DMS 273 (cell line): ENCODE measurements at regions not wholly inside any gene's neighbourhood (a gene's known extent, or its start where the extent isn't known, plus 50 kb on each side); places are given as distances from the start of the nearest gene placed in this dataset.

ENCODE experiments used
- DNase-seq: peaks from one replicate; lab custom pipeline; 2025; ENCODE audit not compliant: unreplicated experiment; lab: John Stamatoyannopoulos, UW

GRCh38 chr3:67278015-67278618, 280.0 kb downstream of the KBTBD8 start:
- no peak for DNase-seq

DNA sequence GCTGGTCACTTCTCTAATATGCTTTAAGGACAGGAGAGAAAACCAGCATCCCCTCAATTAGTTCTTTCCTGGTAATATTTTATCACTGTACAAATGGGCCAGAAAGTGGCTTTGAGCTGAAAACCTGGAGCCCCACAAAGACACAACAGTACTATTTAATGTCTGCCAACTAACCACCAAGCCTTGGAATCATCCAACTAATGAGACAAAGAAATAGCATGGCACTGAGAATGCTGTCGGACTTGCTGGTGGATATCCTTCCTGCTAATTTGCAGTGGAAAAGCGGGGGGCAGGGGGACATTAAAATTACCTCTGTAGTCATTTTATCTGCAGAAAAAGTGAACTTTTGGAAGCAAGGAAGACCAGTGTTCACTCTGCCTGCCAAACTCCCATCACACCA, 288.5 kb downstream of the KBTBD8 start:
- no peak for DNase-seq

GRCh38 chr3:67288466-67289106, 290.5 kb downstream of the KBTBD8 start:
- no peak for DNase-seq

- DNase-seq, result no peak
Measured at GRCh38 chr3:67289626-67290025, 291.5 kb downstream of the KBTBD8 start.

DNA sequence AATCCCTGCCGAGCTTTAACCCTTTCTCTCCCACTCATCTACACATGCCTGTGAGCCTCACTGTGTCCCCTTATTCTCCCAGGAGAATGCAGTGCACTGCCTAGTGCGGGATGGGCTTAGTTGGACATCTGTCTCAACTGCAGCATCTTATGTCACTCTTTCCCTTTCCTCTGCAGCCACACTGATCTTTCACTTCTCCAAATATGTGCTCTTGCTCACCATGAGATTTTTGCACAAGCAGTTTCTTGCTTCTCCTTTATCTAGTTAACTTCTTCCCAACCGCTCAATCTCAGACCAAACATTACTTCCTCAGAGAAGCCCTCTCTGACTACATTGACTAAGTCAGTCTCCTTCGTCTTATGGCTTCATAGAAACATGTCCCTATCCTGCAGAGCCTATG, 292.3 kb downstream of the KBTBD8 start:
- DNase-seq, result no peak

GRCh38 chr3:67291287-67292252, 293.5 kb downstream of the KBTBD8 start:
- DNase-seq, result no peak

GRCh38 chr3:67292356-67293121, 294.4 kb downstream of the KBTBD8 start:
- DNase-seq, result no peak

DNA sequence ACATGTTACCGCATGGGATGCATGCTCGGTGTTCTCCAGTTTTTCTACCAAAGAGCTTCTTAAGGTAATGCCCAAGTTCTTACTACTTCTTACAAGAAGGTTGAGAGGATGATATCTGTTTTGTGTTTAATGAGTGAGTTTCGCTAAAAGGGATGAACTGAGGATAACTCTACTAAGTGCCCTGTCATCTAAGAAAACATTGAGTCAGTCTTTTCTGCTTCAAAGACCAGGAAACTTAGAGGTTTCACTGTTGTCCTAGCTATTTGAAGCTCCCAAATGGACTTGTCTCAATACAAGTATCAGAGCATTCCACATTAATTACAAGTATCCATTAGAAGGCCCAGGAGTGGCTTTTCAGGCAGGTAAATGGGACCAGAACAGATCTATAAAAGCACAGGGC, 296.2 kb downstream of the KBTBD8 start:
- DNase-seq, result no peak

DNA sequence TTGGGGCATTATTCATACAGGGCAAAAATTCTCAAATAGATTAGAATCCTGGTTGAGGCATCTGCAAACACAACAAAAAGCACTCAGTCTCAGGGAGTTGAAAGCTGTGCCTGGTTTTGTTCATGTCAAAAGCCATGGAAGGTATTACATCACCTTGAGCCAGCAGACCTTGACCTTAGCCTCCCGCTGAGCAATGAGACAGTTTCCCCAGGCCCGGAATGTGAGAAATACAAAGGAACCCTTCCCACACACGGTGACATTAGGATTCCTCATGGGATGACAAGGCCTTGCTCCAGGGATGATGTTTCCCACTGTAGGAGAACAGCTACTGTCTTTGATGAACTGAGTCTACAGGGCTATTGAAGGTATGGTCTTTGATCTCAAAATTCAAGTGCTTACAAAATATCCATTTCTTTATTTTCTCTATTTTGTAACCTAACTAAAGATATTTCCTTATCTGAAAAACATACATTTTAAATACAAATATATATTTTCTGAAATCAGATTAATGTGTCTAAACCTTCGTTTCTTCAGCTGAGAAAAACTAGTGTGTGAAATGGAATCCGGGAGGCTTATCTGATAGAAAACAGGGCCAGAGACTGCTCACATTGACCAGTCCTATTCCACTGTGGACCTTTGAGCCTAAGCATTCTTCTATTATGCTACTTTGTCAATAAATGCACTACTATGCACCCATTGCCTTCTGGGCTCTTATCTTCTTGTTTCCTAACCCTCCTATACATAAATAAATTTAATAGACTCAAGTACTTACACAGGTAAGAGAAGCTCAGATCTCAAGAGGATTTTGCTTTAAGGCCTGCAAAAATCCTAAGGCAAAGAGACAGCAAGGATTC, 298.2 kb downstream of the KBTBD8 start:
- no peak for DNase-seq

DNA sequence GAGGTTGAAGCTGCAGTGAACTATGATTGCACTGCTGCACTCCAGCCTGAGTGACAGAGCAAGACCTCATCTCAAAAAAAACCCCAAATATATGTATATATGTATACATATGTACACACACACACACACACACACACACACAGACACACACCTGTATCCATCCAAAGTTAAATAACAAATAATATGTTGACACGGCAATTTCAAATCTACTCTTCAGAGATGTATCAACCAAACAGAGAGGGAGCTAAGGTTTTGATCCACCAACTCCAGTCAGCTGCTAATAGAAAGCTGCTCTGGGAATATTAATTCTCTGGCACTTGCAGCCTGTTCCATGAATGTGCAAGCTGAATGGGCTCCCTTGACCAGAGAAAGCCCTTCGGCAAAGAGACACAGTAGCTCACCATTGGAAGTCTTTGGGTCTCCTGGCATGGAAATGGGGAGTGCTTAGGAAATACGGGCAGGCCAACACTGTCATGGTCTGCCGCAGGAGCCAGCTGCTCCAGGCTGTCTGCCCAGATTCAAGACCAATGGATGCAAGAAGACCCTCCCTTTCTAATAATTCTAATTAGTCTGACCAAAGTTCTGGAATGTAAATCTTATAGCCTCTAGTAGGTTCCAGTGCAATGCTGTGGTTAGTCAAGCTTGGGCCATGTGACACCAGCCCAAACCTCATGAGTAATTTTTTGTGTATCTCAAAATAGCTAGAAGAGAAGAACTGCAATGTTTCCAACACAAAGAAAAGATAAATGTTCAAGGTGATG, 299.8 kb downstream of the KBTBD8 start:
- no peak for DNase-seq

- DNase-seq, result no peak
Measured at GRCh38 chr3:67301556-67301955, 303.4 kb downstream of the KBTBD8 start.

DNA sequence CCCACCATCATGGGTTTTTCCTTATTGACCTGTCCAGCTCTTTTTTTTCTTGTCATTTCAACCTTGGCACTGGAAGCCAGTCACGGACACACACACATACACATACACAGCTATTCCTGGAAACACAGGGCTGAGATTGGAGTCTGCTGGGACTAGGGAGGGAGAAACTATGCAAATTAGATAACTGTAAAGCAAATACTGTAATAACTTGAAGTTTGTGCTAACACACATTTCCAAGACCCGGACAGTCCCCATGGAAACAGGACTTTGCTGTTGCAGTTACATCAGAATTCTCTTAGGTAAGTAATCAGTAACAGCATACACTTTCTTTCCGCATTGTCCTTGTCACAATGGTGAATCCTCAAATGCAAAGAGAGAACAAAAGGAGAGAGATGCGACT, 304.4 kb downstream of the KBTBD8 start:
- DNase-seq, result no peak

DNA sequence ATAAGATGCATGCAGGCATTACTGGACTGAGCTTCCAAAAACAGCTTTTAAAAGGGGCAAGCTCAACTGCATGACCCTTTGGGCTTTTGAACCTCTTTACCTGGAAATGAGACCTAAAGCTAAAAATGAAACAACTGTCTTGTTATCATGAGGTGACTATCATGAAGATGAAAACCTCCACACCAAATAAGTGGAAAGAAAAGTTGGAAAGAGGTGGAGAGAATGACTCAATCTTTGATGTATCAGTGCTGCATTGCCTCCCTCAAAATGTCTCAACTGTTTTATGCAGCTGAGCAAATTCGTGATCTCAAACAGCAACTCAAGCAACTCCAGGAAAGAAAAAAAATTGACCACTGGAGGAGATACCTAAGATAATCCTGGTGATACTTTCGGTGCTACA, 307.1 kb downstream of the KBTBD8 start:
- DNase-seq, result no peak

DNA sequence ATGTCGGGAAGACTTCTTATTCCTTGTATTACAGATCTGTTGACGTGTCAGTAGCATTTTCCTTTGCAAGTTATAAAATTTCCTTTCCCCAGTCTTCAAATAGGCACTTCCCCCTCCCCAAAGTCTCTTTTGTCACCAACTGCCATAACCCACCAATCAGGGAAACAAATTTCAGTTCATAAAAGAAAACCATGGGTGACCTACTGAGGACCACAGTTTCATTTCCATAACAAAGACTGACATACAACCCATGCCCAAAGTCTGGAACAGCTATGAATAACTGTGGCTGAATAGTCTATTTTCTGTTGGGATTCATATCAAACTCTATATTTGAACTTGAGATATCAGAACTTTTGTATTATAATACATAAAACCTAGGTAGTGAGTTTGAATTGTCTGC, 307.8 kb downstream of the KBTBD8 start:
- no peak for DNase-seq

GRCh38 chr3:67311440-67311839, 313.3 kb downstream of the KBTBD8 start:
- no peak for DNase-seq

- no peak for DNase-seq
Measured at GRCh38 chr3:67312155-67312554, 314.0 kb downstream of the KBTBD8 start.

DNA sequence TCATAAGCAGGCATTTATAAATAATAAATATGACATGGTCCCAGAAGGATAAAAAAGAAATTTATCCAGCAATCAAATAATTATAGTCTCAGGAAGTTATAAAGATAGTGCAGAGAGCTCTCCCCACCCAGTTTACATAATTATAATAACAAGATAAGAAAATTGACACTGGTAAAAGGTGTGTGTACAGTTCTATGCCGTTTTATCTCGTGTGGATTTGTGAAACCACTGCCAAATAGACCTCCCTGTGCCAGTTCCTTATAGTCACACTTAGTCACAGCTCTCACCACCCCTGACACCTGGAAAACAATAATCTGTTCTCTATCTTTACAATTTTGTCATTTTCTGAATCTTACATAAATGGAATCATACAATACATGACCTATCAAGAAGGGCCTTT, 320.1 kb downstream of the KBTBD8 start:
- DNase-seq, result no peak

GRCh38 chr3:67324554-67324953, 326.4 kb downstream of the KBTBD8 start:
- no peak for DNase-seq
